HG02642 (cell line): ENCODE measurements at regions not wholly inside any gene's neighbourhood (a gene's known extent, or its start where the extent isn't known, plus 50 kb on each side); places are given as distances from the start of the nearest gene placed in this dataset.
A peak's percentile ranks its signal among the peaks of the same experiment; 100 is the strongest.

Source experiments
- ATAC-seq: cut with Tn5 transposase; IDR thresholded peaks from one replicate; pipeline ENCODE4 v1.9.1; 2021; ENCODE audit warnings: mild to moderate bottlenecking; ENCODE audit not compliant: unreplicated experiment, poor library complexity

- no peak for ATAC-seq
These were observed 68.1 kb upstream of the HTR2A start for GRCh38 chr13:46964789-46965527.

- ATAC-seq = no peak
These were observed 67.1 kb upstream of the HTR2A start for GRCh38 chr13:46963904-46964303.

- ATAC-seq = no peak
These were observed 65.6 kb upstream of the HTR2A start for GRCh38 chr13:46962281-46962941.

DNA sequence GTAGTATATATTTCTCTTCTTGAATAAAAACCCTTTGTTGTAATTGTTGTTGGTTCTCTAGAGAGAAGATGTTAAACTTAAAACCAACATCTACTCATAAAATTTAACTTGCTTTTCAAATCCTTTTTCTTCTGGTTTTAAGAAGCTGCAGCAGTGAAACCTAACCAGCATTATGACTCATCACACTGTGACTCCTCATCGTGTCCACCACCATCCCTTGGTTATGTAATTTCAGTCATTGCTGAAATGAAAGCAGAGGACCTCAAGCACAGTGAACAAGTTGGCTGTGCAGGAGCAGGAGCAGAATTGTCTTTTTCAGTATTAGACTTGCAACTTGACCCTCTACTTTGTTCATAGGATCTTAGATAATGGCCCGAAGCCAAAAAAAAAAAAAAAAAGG lies 64.9 kb upstream of the HTR2A start:
- peak; percentile 96 for ATAC-seq

DNA sequence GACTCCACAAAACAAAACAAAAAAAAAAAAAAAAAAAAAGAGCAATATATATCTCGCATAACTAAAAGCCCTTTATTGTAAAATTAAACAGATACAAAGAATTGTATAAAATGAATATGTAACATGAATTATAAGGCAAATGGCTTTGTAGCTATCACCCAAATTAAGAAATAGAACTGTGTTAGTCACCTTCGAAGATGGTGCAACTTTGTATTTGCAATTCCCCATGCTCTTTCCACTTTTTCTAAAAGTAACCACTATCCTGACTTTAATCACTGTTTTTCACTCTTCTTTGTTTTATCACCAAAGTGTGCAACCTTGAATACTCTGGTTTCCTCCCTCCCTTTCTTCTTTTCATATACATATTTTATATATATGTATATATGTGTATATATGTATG lies 57.1 kb upstream of the HTR2A start:
- ATAC-seq = no peak

- no peak for ATAC-seq
These were observed 56.5 kb upstream of the HTR2A start for GRCh38 chr13:46953331-46953730.

DNA sequence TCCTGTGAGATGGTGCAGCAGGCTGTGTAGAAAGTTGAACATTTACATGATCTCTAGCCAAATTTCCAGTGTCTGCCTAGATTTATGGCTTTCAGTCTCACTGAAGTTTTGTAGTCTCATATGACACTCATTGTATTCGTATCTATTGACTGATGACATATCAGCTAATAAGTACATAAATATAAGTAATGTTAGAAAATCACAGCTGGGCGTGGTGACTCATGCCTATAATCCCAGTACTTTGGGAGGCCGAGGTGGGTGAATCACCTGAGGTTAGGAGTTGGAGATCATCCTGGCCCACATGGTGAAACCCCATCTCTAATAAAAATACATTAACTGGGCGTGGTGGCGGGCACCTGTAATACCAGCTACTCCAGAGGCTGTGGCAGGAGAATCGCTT lies 54.7 kb upstream of the HTR2A start:
- ATAC-seq = no peak

DNA sequence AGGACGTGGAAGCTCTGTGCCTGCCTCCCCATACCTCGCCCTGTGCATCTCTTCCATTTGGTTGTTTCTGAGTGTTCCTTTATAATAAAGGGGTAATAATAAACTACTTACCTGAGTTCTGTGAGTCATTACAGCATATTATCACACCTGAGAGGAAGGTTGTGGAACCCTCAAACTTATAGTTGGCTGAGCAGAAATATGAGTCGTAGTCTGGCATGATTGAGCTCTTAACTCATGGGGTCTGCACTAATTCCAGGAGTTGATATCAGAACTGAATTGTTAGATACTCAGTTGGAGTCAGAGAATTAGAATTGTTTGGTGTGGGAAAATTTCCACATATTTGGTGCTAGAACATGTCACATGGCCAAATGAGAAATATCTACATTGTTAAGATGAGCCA lies 52.4 kb upstream of the HTR2A start:
- no peak for ATAC-seq

DNA sequence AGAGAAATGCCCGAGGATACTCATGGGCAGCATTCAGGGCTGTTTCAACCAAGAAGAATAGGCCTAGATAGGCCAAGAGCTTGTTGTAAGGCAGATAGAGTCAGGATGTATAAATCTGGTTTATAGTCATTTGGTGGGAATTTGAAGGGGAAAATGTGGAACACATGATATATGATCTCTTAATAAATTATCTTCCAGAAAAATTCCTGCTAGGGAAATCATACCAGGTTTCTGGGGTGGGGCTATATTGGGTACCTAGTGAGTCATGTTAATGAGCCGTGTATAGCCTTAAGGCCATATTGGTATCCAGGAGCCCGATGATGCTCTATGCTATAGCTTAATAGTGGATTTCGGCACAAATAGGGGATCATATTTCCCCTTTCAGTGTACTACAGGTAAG lies 51.5 kb upstream of the HTR2A start:
- ATAC-seq = no peak

- ATAC-seq = no peak
These were observed 50.8 kb upstream of the HTR2A start for GRCh38 chr13:46947425-46948191.
